ENCODE measurements at regions not wholly inside any gene's neighbourhood (a gene's known extent, or its start where the extent isn't known, plus 50 kb on each side); places are given as distances from the start of the nearest gene placed in this dataset.

DNA sequence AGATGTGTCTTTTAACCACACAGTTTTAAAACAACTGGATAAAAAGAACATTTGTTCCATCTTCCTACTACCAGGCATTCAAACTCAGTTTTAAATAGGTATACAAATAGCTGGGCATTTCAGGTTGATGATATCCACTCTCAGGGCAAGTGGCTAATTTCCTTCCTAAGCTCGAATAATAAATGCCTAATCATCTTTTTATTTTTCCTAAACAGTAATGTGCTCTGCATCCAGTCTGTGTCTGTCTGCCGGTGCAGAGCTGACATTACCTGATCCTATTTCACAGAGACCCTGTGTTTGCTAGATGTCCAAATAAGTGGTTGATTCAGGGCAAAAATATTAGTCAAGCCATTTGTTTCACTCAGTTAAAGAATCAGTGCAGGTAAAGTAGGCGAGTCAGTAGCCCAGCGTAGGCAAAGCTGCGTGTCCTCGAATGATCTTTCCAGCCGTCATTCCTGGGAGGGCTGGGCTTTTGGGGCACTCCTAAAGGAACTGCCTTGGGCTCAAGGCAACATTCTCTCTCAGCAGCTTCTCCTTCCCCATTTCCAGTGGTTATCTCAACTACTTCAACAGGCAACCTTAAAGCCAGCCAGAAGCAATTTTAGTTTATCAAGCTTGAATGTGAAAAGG, 74.2 kb upstream of the BMP2 start:
- no peak for DNase-seq (ENCODE audit: low read depth)

DNA sequence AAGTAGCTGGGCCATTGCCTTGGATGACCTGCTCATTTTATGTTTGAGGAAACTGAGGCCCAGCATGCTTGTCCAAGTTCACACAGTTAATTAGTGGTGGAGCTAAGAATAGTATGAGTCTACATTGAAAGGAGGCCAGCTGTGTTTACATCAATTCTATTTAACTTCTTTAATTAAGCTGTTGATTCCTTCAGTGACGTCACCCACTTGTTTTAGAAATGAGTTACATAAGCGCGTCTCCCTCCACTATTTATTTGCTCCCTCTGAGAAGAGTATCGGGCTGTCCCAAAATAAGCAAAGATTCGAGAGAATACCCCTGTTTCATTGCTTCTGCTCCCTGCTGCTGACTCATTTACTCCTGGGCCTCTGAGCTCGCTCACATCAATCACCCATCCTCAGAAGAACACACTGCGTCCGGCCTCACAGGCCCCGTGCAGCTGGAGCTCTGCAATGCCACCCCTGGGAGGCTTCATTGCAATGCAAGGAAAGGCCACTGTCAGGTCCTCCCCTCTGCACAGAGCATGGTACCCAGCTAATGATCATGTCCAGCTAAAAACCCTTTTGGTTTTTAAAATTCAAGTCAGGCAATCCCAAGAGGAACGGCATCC, 74.8 kb upstream of the BMP2 start:
- DNase-seq (ENCODE audit: low read depth) = no peak

DNA sequence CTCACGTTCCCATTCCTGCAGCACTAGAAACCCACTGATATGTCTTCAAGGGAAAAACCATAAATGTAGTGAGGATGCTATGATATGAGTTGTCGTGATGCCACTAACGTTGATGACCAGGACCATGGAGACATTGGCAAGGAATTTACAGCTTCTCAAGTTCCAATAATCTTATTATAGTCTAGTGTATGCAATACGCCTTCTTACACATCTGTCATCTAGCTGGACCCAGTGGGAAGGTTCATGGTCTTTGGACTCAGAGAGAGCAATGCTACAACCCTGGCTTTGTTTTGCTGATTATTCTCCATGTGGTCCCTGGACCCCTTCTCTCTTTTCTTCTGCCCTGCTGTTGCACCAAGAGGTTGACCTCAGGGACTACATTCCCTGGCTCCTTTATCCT, 76.0 kb upstream of the BMP2 start:
- no peak for DNase-seq (ENCODE audit: low read depth)

DNA sequence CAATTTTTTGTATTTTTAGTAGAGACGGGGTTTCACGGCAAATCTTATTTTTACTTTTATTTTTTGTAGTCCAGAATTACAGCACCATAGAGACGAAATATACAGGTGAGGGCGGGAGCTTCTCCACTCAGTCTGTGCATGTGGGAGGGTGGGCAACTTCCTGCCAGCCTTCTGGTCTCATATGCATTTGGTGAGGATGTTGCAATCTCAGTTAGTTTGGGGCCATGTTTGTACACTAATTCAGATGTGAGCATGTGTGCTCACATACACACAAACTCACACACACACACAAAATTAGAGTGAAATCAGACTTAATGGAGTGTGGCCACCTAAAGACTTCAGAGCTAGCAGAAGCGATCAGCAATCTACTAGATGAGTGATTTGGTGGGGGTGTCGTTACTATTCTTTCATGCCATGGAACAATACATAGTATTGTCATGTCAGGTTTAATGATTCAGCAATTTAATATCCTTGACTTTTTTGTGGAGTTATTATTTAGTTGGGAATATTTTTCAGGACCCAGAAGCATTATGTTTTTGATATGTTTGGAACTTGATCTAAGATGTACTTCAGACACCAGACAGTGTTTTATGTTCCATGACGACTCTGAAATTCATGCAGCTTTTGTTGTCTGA, 78.0 kb upstream of the BMP2 start:
- DNase-seq (ENCODE audit: low read depth) = no peak

DNA sequence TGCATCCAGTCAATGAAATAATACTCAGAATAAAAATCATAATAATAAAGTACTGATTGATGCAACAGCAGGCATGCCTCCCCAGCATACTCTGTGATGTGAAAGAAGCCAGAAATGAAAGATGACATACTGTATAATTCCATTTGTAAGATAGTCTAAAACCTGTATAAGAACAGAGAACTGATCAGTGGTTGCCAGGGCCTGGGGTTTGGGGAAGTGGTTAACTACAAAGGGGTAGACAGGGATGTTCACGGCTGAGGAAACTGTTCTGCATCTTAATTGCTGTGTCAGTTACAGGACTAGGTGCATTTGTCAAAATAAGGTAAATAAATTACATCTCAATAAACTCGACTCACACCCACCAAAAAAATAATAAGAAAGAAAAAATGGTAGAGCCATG, 81.3 kb upstream of the BMP2 start:
- DNase-seq (ENCODE audit: low read depth) = no peak

DNA sequence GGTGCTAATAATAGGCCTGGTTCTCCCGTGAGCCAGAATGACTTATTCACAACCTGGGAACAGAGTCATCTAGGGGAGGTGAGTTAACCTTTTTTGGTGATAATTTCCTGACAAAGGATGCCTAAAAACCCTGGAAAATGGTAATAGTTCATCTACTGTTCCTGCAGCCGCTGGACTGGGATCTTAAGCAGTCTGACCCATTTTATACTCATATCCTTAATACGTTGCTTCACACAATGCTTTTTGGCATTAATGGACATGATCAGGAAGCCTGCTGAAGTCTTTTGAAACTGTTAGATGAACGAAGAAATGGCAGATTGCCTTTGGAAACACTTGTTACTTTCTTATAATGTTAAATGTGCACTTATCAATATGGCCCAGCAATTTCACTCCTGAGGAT, 81.9 kb upstream of the BMP2 start:
- no peak for DNase-seq (ENCODE audit: low read depth)

DNA sequence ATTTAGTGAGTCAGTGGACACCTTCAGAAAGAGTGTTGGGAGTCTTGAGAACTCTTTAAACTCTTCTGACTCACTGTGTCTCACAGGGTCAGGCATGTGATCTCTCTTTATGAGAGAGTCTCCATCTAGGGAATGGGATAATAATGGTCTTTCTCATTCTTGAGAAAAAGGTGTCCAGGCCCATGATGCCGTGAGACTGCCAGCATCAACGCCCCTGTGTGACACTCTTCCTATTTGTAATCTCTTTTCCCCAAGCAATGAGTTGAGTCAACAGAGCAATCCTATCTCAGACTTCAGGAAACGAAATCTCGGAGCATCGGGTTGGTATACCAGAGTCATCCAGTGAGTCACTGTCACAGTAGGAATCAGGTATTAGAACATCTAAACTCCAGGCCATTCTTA, 82.3 kb upstream of the BMP2 start:
- no peak for DNase-seq (ENCODE audit: low read depth)

DNA sequence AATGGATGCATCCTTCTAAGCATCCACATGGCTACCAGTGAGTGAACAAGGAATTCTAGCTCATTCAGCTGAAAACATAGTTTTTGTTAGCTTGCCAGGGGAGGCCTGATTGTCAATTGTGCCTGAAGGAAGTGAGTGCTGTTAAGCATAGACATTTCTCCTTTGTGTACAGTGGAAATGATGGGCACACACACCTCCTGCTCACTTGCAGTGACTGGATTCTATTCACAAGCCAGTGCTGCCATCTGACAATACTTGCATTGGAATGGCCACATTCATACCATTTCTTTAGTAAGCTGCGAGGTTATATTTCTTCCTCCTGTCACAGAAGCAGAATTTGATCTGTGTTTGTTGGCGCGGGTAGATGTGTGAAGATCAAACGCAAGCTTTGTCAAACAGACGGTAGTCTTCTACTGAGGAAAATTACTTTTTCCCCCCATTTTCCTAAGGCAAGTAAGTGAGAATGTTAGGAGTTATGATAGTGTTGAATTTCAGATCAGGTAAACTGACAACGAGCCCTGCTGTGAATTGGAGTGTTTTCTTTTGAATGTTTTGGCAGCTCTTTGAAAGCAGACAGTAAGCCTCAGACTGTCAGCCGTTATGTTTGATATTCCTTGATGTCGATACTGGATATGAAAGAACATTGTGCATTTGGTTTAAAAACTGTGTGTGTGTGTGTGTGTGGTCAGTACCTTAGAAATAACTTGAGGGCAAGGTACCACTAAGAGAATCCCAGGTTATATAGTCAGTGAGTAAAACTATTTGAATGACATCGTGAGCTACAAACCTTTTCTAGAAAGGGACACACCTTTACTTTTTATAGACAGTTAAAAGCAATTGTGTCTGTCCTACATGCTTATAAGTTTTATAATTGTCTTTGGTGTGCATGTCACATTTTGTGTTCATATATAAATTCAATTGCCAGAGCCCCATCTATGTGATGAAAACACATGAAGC, 84.2 kb upstream of the BMP2 start:
- no peak for DNase-seq (ENCODE audit: low read depth)

DNA sequence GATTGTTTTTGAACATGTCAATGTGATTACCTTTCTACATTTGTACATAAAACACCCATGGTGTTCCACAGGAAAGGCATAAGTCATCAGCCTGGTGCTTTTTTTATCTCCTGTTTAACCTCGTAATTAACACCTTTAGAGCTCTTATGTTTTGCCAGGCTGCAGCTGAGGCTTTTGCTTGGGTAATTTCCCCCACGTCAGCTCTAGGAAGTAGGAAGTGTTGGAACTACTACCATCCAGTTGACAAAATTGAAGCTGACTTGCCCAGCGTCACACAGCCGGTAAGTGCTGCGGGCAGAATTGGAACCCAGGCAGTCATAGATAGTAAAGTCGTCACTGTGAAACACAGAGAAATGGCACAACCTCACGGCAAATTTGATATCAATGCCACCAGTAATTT, 86.6 kb upstream of the BMP2 start:
- DNase-seq (ENCODE audit: low read depth) = no peak

DNA sequence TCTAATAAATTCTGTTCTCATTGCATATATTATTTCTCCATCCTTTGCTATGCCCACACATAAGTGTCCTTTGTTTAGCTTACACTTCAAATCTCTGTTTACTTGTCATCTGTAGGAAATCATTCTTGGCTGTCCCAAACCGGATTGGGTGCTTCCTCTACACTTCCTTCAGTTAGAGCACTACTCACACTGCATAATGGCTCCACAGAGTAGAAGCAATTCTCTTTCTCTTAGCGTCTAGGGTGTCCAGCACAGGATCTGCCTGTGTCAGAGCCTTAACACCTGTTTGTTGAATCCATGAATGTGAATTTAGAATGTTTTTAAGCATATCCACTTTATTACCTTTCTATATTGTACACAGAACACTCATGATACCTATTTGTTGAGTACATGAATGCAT, 87.0 kb upstream of the BMP2 start:
- DNase-seq (ENCODE audit: low read depth) = no peak

DNA sequence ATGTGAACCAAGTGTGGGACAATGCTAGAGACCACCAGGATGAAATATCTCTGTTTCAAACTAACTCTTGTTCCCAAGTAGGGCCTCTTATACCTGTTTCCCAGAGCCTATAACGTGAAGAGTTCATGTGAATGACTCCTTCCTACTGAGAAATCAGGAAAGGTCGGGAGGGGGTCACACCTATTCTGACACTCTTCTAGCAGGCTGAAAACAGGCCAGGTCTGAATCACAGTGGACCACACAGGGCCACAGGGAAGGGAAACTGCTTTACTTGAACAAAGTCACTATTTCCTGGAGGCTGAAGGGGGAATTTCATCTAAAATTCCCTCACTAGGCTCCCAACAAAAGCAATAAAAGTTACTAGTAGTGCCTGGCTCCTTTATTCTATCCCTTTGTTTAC, 88.4 kb upstream of the BMP2 start:
- DNase-seq (ENCODE audit: low read depth) = no peak

DNA sequence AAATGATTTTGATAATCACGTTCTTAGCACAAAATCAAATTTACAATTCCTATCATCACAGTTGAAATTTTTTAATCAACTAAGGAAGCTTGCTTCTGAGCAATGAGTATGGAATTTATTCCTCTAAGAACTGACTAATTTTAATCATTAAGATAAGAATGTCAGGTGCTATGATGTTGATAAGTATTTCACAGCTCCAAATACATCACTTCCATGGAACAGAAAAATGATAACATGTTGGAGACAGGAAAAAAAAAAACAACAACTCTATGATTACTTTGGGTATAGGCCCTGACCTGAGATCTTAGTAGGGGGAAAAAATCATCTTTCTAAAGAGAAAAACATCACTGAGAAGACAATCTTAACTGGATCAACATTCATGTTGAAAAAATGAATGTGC, 89.4 kb upstream of the BMP2 start:
- DNase-seq (ENCODE audit: low read depth) = no peak

DNA sequence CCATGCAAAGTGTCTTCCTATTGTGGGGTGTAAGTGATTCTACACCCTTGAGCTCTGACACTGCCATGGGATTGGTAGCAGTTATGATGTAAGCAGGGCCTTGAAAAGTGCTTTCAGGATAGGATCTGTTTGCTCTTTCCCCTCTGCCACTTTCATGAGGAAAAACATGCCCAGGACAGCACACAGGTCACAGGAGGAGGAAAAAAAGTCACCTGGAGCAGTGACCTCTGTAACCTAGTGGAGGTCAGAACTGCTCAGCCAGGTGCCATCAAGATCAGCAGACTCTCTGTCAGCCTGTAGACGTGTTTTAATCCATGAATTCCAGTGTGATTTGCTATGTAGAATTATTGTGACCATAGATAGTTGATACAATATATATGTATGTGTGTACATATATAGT, 92.7 kb upstream of the BMP2 start:
- DNase-seq (ENCODE audit: low read depth) = no peak

DNA sequence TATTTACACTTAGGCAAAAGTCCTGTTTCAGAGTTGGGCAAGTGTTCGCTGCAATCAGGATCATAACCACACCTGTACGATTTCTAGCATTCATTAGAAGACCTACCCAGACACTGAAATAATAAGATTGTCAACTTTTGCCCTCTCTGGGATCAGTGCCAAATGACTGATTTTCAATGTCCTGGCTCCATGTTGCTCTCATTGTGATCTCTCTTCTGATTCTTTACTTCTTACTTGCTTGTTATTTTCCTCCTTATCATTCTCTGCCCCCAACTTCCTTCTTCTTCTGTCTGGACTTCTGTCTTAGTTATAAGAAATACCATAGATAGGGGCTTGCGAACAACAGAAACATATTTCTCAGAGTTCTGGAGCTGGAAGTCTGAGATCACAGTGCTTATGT, 94.4 kb upstream of the BMP2 start:
- no peak for DNase-seq (ENCODE audit: low read depth)

DNA sequence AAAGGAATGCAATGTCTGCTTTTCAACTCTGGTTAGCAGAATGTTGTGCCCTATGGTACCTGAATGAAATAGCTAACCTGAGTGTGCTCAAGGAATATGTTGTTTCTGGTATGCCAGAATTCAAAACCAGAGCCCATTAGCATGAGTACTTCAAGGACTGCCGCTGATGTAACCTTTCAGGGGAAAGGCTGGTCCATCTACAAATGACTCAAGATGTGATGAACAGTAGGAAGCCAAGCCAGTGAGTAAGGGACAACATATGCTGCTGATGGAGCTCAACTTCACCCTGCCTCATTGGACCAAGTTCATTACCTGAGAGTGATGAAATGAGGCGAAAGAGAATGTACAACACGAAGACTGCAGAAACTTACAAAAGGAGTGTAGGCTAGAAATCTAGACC, 95.7 kb upstream of the BMP2 start:
- DNase-seq (ENCODE audit: low read depth) = no peak

DNA sequence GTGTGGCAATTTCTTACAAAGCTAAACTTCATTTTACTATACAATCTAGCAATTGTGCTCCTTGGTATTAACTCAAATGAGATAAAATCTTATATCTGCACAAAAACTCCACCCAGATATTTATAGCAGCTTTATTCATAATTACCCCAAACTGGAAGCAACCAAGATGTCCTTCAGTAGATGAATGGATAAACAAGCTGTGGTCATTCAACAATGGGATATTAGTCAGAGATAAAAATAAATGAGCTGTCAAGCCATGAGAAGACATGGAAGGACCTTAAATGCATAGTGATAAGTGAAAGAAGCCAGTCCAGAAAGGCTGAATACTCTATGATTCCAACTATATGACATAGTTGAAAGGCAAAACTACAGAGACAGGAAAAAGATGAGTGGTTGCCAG, 98.9 kb upstream of the BMP2 start:
- no peak for DNase-seq (ENCODE audit: low read depth)

DNA sequence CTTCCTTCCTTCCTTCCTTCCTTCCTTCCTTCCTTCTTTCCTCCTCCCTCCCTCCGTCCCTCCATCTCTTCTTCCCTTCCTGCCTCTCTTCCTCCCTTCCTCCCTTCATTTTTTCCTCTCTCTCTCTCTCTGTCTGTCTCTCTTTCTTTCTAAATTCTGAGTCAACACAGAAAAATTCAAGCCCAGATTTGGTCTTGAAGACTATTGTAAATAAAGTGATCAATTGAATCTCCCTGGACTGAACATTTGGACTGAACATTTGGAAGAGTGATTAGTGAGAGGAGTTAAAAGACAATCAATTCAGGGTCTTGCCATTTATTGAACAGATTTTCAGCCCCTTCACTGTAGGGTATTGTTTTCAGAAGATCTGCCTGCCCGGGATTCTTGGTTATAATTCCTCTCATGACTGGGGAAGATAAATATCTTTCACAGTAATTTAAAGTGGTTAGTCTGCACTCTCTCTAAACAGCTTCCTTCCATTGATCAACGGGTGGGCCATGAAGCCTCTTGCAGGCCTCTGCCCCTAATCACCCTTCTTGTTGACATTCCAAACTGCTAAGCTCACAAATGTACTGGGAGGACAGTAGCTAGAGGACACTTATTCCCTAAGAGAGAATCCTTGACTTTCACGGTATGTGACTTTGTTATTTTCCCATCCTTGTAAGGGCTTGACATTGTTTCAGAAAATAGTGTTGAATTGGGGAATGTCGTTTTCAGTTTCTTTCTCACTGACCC, 101.7 kb upstream of the BMP2 start:
- no peak for DNase-seq (ENCODE audit: low read depth)

DNA sequence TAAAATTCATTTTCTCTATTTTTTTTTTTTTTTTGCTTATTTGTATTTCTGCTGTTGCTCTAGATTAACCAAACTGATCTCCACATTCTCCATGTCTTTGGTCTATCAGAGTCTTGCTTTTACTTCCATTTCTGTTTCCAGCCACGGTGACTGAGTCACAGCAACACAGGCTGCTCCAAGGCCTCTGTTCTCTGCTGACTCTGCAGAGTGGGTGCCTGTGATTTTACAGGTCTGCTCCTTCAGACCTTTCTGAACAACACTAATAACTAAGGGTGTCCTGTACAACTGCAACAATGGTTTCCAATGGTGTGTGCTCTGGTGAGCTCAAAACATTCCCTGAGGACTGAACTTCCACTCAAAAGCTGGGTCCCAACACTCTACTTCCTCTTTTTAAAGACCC, 102.3 kb upstream of the BMP2 start:
- DNase-seq (ENCODE audit: low read depth) = no peak

DNA sequence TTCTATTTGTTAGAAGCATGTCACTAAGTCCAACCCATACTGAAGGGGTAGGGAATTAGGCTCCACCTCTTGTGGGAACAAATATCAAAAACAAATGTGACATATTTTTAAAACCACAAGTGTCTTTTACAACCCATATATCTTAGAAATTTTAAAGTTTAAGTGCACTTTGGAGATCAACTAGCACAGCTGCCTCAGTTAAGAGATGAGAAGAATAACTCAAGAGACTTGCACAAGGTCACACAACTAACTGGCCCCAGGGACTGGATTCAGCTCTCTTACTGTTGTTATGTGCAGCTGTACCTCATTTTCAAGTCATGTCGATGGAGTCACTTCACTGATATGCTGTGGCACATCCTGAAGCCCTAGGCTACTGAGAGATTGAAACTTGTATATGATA, 102.9 kb upstream of the BMP2 start:
- no peak for DNase-seq (ENCODE audit: low read depth)

DNA sequence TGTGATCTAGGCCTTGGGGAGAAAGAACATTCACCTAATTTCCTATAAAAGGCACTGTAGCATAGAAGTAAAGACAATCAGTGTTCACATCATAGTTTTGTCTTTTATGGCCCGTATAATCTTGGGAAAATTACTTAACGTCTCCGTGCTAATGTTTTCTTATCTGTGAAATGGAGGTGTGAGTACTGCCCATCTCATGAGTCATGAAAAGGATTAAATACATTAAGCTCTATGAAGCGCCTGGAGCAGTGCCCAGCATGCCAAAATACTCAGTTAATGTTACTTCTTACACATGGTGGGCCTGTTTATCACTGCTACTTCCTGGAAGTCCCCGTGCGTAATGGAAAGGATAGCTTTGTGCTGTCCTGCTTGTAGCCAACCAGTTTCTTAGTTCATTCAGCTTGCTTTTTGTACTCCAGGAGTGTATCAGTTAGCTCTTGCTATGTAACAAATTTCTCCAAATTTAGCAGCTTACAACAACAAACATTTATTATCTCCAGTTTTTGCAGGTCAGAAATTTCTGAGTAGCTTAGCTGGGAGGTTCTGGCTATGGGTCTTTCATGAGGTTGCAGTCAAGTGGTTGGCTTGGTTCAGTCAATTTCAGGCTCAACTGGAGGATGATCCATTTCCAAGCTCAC, 103.6 kb upstream of the BMP2 start:
- DNase-seq (ENCODE audit: low read depth) = peak; percentile 19

DNA sequence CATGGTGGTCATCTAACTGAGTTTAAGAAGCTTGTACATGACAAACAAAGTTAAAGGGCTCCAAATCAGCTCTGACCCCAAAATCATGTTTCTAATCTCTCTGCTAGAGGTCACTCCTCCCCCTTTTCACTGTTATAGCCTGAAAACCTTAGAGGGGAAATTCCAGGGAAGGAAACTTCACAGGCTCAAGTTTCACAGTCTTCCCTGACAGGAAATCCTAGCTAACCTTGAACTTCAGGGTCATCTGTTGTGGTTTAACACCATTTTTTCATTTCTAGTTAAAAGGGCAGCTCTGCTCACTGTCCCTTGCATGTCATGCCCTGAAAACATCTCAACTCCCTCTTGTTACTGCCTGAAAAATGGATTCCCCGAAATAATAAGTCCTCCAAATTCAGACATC, 104.4 kb upstream of the BMP2 start:
- no peak for DNase-seq (ENCODE audit: low read depth)

DNA sequence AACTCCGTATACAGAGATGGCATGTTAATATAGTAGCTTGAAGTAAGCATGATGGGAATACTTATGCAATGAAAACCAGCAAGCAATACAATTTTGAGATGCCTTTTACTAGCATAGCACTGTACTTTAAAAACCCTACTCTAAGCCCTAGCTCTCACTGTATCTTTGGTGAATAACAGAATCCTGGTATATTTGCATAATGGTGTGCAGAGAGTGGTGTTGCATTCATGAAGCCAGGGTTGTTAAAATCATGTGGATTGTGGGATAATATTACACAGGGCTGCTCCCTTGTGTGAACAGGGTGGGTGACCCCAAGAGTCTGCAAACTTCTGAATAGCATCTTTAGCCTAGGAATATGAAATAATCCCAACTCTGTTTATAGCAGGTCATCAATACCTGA, 105.2 kb upstream of the BMP2 start:
- no peak for DNase-seq (ENCODE audit: low read depth)
